NCI-H1694 treated with DMSO at 0.1 percent for 48 hours (cell line): ENCODE measurements at regions not wholly inside any gene's neighbourhood (a gene's known extent, or its start where the extent isn't known, plus 50 kb on each side); places are given as distances from the start of the nearest gene placed in this dataset.
"Not testable (repeated sequence)": the region's sequence is repeated elsewhere in the genome, so short reads cannot be mapped to it uniquely, and the experiment has no call there.

ENCODE experiments used
- DNase-seq: peaks from one replicate; lab custom pipeline; 2025; lab: John Stamatoyannopoulos, UW

DNA sequence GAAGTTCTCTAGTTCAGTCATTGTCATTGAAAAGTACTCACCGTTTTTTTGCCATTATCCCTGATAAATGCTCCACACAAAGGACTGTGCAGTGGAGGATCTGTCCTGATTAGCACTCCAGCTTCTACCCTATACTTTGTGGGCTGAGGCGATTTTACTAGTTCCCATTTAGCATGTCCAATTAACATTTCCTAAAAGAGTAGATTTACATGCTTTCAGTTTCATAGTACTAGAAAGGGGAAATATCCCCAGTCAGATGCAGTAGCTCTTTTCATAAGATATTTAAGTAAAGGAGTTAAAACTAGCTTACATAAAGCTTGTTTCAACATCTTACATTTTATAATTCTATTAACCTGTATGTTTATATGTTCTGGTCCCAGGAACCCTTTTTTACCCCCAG, 144.9 kb upstream of the APOOL start:
- DNase-seq: not testable (repeated sequence)

GRCh38 chrX:84865113-84865512, 138.6 kb upstream of the APOOL start:
- no peak for DNase-seq

GRCh38 chrX:84870281-84870680, 133.4 kb upstream of the APOOL start:
- not testable (repeated sequence) for DNase-seq

- not testable (repeated sequence) for DNase-seq
Measured at GRCh38 chrX:84872160-84872771, 131.4 kb upstream of the APOOL start.

GRCh38 chrX:84873176-84873575, 130.5 kb upstream of the APOOL start:
- no peak for DNase-seq

GRCh38 chrX:84876876-84877275, 126.8 kb upstream of the APOOL start:
- DNase-seq: no peak

DNA sequence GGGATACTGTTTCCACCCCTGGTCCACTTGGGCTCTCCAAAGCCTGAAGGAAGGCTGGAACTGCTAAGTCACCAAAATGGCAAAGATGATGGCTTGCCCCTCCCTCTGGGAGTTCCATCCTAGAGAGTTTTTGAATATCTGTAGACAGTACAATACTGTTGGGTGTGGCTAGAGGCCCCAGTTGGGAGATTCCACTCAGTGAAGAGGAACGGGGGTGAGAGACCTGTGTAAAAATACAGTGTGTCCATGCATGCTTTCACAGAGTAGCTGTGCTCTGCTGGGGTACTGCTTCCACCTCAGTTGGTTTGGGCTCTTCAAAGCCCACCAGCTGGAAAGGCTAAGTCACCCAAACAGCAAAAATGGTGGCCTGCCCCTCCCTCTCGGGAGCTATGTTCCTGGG, 109.8 kb upstream of the APOOL start:
- no peak for DNase-seq

DNA sequence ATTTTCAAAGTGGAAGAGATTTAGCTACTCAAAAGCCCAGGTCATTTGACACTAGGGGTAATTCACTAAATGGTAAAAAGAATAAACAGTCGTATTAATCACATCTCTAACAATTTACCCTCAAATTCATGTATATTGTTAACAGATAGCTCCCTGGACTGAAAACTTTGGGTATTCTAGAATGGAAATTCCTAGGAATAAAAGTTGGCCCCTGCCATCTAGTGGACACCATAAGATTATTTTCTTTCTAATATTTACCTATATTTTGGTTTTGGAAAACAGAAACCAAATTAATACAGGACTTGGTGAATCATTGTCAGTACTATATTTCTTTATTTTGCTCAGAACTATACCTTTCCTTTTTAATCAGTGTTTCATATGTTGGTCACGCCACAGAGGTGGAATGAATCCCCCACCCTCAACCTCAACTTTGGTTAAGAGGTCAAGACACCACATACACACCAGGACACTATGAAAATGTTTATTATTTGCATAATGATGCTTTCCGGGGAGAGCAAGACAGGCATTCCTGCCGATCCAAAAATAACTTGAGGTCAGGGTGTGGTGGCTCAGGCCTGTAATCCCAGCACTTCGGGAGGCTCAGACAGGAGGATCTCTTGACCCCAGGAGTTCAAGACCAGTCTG, 96.2 kb upstream of the APOOL start:
- no peak for DNase-seq

DNA sequence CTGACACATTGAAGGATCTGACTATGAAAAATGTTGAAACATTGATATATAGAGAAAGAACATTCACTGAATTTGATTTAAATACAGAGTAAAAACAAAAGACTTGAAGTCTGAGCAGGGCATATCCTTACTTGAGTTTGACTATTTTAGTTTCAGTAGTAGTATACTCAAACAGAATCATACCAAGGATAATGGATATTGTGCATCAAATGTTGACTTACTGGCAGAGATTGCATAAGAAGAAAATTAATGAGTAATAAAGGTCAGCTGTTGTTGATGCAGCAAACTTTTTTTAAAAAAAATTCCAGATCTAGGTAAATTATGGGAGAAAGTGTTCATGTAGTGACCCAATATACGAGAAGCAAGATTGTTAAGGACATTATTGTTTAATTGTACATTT, 94.5 kb upstream of the APOOL start:
- no peak for DNase-seq

DNA sequence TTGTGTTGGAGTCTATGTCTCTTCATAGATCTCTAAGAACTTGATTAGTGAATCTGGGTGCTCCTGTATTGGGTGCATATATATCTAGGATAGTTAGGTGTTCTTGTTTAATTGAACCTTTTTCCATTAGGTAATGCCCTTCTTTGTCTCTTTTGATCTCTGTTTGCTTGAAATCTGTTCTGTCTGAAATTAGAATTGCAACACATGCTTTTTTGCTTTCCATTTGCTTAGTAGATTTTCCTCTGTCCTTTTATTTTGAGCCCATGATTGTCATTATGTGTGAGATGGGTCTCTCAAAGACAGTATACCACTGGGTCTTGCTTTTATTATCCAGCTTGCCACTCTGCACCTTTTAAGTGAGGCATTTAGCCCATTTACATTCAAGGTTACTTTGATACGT, 79.1 kb upstream of the APOOL start:
- no peak for DNase-seq

DNA sequence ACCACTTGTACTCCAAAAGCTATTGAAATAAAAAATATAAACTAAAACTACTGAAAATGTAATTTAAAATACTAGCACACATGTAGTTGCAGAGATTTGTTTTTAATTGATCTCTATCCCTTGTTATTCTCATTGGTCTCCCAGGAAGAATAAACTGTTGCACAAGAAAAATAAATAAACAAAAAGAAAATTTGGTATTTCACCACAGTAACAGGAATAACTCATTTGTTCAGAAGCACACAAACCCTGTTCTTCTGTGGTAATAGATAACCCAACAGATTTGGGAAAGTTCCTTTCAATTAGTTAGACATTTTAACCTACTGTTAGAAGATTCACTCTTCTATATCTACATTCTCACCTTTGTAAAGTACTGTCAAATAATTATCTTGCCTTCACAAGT, 70.9 kb upstream of the APOOL start:
- no peak for DNase-seq

DNA sequence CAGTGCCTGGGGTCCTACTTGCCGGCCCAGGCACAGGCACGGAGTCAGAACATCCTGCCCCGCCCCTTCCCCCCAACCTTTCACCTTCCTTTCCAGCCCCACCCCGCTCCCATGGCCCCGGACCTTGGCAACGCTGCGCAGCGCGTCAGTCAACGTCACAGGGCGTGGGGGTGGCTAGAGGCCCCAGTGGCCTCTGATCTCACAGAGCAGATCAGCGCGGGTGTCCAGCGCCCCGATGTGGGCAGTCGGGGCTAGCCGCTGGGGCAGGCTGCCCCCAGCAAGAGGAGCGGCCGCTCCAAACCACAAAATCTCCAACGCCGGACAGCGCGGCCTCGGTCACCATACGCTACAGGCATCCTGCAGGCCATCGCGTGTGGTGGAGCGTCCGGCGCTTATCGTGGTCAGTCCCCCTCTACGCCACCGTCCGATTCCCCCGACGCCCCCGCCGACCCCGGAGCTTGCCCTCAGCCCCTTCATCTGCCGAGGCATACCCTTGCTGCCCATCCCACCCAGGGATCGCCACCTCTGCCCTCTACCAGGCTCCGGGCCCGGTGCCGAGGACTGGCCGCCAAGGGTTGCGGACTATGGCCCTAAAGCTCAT, 69.6 kb upstream of the APOOL start:
- DNase-seq: no peak
